Suppressor macrophage treated with lipopolysaccharide for 4 hours (primary cell): ENCODE measurements at regions not wholly inside any gene's neighbourhood (a gene's known extent, or its start where the extent isn't known, plus 50 kb on each side); places are given as distances from the start of the nearest gene placed in this dataset.
"Not testable (repeated sequence)": the region's sequence is repeated elsewhere in the genome, so short reads cannot be mapped to it uniquely, and the experiment has no call there.

Experiments
- DNase-seq: peaks from one replicate; pipeline ENCODE4 v3.0.0-alpha.2; 2020

DNA sequence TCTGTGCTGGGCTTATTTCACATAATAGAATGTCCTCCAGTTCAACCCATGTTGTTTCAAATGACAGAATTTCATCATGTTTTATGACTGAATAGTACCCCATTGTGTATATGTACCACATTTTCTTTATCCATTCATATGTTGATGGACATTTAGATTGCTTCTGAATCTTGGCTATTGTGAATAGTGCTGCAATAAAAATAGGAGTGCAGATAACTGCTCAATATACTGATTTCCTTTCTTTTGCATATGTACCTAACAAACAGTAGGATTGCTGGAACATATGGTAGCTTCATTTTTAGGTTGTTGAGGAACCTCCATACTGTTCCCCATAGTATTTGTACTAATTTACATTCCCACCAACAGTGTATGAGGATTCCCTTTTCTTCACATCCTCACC lies 491.1 kb downstream of the BRINP3 start:
- no peak for DNase-seq

DNA sequence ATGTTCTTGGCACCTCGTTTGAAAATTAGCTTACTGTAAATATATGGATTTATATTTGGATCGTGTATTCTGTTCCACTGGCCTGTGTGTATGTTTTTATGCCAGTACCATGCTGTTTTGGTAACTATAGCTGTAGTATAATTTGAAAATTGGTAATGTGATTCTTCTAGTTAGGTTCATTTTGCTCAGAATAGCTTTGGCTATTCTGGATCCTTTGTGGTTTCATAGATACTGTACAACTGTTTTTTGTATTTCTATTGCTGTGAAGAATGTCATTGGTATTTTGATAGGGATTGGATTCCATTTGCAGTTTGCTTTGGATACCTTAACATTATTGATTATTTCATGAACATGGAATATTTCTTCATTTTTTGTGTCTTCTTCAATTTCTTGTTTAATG lies 490.2 kb downstream of the BRINP3 start:
- DNase-seq = no peak

DNA sequence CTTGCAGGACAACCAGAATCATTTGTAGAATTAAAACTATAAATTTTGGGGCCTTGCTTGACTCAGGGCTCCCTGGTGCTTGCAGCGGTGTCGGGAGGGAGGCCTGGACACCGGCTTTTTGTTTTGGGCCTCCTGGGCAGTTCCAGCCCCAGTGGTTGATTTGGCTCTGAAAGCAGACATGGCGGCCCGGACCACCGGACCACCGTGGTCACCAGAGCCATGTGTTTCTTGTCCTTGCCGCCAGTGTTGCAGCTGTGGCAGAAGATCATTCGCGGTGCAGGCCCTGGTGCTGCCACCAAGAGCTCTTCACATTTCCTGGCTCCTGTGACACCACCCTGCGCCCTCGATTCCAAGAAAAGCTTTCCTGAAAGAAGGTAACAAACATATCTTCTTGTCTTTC lies 484.8 kb downstream of the BRINP3 start:
- DNase-seq = no peak

DNA sequence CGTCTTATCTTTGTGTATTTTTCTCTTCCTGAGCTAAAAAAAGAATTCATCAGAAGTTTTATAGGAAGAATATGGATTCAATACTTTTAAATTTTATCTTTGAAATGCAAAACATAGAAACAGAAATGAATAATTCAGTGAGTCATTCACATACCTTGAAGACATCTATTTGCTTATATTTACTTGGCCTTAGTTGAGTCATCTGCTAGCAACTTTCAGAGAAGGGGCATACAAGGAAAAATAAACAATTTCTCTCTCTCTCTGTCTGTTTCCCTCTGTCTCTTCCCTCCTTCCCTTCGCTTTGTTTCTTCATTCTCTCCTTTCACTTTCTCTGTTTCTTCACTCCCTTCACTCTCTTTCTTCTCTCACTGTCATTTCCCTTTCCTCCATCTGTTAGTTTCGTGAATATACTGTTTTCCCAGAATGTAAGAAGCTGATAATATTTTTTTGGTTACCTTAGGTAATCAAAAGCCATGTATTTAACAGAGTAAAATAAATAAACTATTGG lies 477.2 kb downstream of the BRINP3 start:
- DNase-seq = no peak

DNA sequence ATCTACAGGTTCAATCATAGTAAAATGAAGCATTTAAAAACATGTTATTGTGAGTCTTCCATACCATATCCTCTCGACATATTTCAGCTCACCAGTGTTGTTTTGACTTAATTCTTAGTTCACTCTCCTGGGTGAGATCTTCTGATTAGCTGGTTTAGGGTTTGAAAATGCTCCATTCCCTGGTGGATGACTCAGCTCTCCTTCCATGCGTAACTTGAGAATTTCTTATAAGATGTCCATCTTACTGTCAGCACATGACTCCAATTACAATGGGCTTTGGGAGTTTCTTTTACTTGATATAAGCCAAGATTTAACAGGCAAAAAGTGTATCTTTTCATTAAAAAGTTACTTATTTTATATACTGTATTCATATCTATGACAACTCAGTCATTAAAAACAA lies 476.5 kb downstream of the BRINP3 start:
- no peak for DNase-seq

DNA sequence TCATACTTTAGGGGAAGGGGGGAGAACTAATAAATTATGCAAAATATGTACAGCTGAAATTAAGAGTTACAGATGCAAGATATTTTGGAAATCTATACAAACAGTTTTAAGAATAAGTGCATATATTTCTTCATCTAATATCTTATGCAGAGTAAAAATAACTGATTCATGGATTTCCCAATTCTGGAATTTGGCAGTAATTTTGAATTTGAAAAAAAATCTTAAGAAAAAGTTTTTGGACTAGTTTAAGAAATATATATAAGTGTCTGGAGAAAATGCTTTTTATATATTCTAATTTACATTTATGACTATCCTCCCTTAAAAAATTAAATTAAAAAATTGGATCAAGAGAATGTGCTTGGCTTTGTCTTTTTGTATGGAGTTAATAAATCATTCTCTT lies 474.3 kb downstream of the BRINP3 start:
- DNase-seq = no peak

DNA sequence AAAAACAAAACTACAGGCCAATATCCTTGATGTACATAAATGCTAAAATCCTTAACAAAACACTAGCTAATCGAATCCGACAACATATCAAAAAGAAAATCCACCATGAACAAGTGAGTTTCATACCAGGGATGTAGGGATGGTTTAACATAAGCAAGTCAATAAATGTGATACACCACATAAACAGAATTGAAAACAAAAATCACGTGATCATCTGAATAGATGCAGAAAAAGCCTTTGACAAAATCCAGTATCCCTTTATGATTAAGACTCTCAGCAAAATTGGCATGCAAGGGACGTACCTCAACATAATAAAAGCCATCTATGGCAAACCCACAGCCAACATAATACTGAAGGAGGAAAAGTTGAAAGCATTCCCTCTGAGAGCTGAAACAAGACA lies 466.1 kb downstream of the BRINP3 start:
- no peak for DNase-seq

DNA sequence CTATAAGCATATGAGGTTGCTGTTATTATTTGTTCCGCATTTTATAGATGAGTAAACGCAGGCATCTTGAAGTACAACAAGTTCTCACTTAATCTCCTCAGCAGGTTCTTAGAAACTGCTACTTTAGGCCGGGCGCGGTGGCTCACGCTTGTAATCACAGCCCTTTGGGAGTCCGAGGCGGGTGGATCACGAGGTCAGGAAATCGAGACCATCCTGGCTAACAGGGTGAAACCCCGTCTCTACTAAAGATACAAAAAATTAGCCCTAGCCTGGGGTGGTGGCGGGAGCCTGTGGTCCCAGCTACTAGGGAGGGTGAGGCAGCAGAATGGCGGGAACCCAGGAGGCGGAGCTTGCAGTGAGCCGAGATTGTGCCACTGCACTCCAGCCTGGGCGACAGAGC lies 458.5 kb downstream of the BRINP3 start:
- not testable (repeated sequence) for DNase-seq

DNA sequence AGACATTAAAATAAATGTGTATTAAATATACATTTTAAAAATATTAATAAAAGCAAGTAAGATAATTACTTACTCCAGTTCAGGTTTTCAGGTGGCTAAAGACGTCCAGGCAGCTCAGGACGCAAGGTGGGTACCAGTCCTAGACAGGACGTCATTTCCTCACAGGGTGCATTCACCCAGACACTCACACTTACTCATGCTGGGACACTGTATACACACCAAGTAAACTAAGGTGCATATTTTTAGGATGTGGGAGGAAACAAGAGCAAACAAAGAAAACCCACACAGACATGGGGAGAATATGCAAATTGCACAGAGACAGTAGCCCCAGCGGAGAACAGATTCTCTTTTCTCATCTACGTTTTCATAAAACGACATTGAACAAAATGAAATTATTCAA lies 457.9 kb downstream of the BRINP3 start:
- DNase-seq = no peak

DNA sequence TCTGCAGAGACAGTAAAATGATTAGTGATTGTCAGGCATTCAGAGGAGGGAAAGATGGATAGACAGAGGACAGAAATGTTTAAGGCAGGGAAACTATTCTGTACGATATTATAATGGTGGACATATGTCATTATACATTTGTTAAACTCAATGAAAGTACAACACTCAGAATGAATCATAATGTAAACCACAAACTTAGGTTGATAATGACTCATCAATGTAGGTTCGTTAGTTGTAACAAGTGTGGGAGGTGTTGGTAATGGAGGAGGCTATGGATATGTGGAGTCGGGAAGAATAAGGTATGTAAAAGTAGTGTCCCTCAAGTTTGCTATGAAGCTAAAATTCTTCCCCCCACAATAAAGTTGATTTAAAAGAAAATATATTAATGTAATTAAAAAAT lies 455.0 kb downstream of the BRINP3 start:
- no peak for DNase-seq

DNA sequence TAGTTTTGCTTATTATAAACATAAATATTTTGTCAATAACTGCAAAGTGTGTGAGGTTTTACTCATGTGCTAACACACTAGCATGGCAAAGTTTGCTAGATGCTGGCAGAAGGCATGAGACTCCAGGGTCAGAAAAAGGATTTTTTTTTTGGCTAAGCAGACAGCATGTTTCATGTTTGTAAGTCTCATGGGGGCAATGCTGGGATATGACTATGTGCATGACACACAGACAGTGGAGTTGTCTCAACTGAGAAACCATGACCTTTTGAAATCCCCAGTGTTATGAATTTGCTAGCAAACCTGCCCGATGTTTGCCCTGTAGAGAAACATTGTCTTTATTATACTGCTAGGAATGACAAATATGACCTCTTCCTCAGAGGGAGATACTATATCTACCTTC lies 448.2 kb downstream of the BRINP3 start:
- no peak for DNase-seq

DNA sequence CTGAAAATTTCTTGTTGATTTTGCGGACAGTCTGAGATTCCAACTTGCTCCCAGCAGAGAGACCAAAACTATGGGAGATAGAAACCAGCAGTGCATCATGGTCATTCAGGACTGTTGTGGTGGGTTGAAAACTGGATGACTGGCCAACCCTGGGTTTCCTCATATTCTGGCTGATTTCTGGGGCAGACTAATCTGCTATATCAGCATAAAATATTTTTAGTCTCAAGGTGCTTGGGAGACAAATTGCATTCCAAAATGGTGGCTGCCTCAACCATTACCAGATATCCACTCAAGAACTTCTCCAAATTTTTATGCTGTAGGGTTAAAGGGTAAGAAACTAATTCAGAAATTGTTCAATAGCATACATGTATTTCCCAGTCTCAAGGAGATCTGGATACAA lies 434.0 kb downstream of the BRINP3 start:
- no peak for DNase-seq

DNA sequence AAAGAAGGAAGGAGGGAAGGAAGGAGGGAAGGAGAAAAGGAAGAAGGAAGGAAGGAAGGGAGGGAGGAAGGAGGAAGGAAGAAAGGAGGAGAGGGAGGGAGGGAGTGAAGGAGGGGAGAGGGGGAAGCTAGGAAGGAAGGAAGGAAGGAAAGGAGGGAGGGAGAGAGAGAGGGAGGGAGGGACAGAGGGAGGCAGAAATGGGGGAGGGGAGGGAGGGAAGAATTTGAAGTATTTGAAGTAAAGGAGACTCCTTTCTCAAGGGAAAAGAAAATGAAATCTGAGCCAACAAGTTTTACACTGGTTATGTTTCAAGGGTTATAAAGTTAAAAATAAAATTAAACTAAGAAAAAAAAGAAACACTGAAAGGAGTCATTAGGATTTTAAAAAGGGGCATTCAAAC lies 431.4 kb downstream of the BRINP3 start:
- DNase-seq = no peak
